Left ventricle myocardium superior (tissue), 1 donor: ENCODE measurements at regions not wholly inside any gene's neighbourhood (a gene's known extent, or its start where the extent isn't known, plus 50 kb on each side); places are given as distances from the start of the nearest gene placed in this dataset.
A peak's percentile ranks its signal among the peaks of the same experiment; 100 is the strongest.

ENCODE experiments used
- ATAC-seq: fragments of 200-7000 bp; cut with Tn5 transposase; one replicate; pipeline ENCODE4 v1.9.1; 2020; ENCODE audit warnings: mild to moderate bottlenecking, moderate library complexity
- DNase-seq: peaks from one replicate; pipeline ENCODE4 v3.0.0-alpha.2; 2020
- intact Hi-C: fragments of 100-400 bp; cut with micrococcal nuclease; formaldehyde crosslinking; loops from one replicate; pipeline ENCODE4 v1.11.0; 2022
- donor health status: DM: no; HTN: yes; CAD: no; lungs with severe emphysema.

DNA sequence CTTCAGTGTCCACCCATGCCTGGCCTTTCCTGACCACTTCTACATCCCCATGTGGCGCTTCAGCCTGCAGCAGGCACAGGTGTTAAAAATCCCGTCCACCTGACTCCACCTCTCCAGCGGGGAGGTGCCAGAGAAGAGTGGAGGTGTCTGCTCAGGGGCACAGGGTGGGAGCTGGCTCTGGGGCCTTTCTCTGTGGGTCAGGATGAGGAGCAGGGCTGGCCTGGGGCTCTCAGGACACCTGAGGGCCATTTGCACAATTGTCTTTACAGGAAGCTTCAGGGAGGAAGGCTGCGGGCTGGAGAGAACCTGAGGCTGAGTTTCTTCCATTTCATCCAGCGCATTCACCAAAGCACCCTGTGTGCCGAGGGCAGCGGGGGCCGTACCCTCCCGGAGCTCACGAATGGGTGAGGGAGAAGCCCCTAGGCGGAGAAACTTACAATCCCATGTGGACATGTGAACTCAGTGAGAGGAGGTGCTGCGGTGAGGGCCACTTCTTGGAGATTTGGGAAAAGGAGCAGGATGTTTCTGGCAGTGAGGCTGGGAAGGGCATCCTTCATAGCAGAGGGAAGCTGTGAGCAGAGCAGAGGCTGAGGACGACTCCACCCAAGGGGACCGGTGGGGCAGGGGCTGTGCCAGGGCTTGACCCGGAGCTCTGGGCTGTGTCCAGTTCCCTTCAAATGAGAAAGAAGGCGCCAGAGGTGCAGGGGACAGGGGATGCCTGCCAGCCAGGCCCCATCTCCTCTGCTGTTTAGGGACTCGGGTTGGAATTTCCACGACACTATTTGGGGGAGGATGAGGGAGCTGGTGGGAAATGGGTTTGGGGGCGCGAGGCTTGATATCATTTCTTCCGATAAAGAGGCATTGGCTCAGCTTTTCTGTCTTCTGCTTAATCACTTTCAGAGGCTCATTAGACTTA lies 155.2 kb upstream of the MYCN start:
- DNase-seq: no peak
- ATAC-seq: no peak
- intact Hi-C loops: no loop called here

DNA sequence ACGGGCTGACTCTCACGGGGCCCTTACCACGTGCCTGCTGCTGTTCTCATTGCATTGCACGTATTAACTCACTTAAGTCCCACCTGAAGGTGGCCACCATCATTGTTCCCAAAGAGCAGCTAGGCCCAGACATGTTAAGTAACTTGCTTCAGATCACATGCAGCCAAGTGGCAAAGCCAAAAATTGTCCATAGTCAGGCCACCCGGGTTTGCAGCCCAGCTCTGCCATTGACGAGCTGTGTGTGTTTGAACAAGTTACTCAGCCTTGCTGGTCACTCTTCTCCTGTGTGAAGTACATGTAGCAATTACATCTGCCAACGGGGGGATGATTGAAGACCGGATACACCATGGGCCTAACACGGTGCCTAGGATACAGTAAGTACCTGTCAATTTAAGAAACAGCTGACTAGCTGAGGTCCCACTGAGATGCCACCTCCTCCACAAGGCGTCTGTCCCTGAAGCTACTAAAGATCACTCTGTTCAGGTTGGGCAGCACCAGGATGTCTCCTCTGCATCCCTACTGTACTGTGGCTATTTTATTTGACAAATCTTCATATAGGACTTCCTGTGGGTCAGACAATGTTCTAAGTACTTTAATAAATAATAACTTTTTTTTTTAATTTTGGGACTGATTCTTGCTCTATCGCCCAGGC lies 154.2 kb upstream of the MYCN start:
- ATAC-seq: no peak
- intact Hi-C loops: no loop called here
- DNase-seq: no peak

DNA sequence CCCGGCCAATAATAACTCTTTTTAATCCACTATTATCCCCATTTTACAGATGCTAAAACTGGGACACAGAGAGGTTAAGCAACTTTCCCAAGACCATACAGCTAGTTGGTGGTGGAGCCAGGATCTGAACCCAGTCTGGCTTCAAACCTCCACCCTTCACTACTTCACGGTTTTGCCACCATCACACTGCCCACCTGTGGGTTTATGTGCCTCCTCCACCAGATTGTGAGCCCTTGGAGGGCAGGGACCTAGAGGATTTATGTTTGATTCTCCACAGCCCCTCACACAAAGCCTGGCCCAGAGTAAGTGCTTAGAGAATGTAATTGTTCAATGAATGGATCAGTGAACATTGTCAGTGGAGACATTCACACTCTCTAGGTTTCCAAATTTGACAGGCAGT lies 153.4 kb upstream of the MYCN start:
- ATAC-seq: no peak
- no peak for DNase-seq
- intact Hi-C loops: no loop called here

DNA sequence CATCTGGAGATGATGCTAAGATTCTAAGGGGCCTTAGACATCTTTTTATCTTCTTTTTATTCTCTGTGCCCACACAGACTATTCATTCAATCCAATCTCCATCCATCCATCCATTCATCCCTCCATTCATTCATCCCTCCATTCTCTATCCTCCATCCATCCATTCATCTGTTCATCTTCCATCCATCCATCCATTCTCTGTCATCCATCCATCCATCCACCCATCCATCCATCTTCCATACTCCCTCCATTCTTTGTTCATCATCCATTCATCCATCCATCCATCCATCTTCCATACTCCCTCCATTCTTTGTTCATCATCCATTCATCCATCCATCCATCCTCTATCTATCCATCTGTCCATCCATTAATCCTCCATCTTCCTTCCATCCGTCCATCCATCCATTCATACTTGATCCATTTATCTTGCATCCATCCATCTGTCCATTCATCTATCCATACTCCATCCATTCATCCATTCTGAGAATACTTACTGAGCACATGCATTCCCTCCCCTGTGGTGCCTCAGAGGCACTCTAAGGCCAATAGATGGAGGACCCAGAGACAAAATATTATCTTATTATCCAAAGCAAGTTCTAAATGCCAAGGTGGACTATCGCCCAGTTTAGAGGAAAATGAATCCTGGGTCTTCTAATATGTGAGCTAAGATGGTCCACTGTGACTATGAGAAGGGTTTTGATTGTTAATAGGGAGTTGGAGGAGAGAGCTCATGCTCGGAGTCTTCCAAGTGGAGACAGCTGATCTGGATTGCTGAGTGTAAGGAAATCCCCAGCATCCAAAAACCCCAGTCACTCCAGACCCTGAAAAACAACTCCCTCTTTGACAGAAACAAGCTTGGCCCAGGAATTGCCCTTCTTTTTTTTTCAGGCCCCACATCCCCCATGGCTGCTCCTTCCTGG lies 152.6 kb upstream of the MYCN start:
- ATAC-seq (no peak), DNase-seq (no peak)
- intact Hi-C loops: no loop called here

DNA sequence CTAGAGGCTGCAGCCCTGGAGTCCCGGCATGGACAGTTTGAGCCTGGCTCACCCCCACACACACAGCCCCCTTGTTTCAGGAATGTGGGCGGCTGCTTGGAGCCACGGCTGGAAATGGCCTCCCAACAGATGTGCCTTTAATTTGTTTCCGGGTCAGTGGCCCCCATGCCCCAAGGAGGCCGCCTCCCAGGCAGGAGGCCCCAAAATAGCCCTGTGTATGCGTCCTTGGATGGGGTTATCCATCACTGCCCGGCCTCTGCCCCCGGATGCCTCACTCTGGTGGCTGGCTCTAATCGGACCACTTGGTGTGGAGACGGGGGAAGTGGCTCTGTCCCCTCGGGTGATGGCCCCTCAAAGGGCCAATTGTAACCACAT lies 151.9 kb upstream of the MYCN start:
- DNase-seq: no peak
- ATAC-seq: no peak

DNA sequence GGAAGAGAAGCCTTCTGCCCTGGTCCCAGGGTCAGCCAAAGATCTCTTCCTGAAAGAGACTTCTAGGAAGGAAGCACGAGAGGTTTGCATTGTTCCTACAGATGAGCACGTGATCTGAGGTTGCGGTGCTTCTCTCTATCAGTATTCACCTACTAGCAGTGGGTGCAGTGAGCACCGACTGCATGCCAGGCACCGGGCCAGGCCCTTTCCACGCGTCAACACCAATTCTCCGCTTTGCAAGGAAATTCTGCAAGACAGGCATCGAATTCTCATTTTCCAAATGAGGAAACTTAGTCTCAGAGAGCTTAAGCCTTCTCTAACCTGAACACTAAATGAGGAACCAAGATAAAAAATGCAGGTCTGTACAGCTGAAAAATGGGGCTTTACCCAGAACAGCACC lies 151.5 kb upstream of the MYCN start:
- intact Hi-C loops: no loop called here
- no peak for DNase-seq
- ATAC-seq: no peak

More for the DNA sequence above, 151.9 kb upstream of the MYCN start:
- intact Hi-C loops: no loop called here

DNA sequence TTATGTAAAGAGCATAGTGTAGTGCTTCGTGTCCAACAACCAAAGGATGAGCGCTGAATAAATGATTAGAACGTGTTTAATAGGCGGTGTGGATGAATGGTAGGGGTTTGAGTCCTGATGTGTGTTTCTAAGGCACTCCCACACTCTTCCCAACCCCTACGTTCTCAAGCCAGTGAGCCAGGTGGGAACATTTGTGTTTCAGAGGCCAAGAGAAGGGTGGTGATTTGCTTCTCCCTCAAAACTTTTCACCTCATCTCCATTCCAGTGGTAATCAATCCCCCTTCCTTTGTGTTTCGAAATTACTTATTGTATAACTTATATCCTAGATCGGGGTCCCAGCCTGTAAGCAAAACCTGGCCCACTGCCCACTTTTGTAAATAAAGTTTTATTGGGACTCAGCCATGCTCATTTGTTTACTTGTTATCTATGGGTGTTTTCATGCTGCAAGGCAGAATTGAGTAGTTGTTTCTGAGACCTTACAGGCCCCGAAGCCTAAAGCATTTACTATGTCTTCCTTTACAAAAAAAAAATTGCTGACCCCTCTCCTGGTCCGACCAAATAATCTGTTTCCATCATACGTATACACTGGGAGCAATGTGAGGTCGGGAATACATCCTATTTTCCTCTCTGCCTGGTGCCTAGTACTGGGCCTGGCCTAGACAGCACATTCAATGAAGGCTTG lies 150.8 kb upstream of the MYCN start:
- ATAC-seq (no peak), DNase-seq (no peak)
- intact Hi-C loops: no loop called here

DNA sequence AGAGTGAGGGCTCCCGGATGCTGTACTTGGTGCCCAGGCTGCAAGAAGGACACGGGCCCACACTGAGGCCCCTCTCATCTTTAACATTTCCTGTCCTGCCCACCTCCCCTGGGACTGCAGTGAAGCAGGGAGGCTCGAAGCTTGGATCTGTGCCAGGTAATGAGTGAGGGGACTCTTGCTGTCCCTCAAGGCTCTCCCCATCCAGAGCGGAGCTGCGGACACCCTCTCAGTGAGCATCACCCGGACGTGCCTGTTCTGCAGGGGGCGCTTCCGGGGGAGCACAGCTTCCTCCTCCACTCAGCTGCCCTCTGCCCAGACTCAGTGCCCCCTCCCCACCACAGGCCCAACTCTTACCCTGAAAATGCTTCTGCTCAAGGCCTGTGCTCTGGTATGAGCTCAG lies 150.0 kb upstream of the MYCN start:
- DNase-seq: no peak
- intact Hi-C loops: no loop called here
- ATAC-seq: no peak

DNA sequence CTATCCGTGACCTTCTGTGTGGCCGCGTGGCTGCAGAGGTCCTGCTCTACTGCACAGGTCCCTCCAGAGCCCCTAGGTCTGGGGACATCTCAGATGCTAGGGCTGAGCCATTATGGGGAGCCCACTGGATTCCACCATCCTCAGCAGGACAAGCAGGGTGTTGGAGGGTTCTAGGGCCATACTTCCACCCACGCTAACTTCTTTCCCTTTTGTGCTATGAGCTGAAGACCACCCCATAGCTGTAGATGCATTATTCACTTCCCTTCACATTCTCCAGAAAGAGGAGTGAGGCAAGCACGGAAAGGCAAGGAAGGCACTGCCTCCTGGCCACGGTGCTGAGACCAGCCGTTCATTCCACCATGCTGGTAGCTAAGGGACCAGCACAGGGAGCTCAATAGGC lies 149.5 kb upstream of the MYCN start:
- intact Hi-C loops: no loop called here
- ATAC-seq: no peak
- DNase-seq: no peak

DNA sequence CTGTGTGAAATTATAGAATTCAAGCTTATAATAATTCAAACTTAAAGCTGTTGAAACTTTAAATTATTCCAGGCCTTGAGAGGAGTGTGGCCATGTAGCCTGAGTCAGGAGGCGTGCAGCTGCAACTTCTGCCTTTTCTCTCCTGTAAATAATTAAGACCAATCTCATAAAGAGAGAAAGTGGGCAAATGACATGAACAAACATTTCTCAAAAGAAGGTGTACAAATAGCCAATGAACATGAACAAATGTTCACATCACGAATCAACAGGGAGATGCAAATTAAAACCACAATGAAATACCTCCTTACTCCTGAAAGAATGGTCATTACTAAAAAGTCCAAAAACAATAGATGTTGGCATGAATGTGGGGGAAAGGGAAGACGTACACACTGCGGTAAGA lies 149.1 kb upstream of the MYCN start:
- intact Hi-C loops: no loop called here
- ATAC-seq (no peak), DNase-seq (no peak)

DNA sequence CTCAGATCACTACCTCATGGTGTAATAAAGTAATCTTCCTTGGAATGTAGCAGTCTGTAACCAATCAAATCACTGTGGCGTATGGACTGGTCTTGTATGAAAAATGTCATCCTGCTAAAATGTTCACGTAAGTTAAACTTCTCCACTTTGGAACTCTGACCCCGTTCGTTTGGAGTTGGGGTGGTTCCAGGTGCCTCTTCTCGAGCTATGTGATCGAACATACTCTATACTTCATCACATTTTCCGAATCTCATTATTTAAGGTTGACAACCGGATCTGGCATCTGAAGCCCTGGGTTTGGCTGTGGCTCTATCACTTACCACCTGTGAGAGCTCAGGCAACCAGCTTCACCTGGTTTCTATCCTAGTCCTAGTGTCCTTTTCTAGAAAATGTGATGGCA lies 148.0 kb upstream of the MYCN start:
- DNase-seq (no peak), ATAC-seq (no peak)
- intact Hi-C loops: no loop called here

DNA sequence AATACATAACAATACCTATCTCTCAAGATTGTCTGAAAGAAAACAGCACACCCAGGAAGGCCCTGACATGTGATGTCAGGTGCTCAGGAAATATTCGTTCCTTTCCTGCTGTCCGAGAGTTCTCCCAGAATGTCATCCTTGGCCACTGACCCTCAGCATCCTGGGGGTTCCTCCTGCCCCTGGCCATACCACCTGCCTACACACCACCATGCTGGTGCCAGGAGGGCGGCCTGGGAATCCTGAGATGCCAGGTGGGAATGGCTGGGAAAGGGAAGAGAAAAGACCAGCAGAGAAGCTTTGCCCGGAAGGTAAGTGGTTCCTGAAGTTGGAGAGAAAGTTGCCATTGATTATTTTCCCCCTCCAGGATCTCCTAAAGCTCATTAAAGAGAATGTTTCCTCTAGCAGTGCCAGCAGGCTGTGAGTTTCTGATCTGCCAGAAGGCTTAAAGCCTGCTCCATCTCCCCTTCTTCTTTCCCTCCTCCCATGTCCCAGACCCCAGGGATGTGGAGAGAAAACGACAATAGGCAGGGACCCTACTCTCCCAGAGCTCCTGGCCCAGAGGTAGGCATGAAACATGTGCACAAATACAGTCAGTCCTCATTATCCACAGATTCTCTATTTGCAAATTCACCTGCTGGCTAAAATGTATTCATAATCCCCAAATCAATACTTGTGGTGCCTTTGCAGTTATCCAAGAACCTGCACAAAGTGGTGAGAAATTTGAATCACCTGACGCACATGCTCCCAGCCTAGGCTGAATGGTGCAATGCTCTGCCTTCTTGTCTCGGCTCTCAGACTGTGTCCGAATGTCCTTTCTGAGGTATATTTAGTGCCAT lies 147.1 kb upstream of the MYCN start:
- ATAC-seq (no peak), DNase-seq (no peak)
- intact Hi-C loops: no loop called here

DNA sequence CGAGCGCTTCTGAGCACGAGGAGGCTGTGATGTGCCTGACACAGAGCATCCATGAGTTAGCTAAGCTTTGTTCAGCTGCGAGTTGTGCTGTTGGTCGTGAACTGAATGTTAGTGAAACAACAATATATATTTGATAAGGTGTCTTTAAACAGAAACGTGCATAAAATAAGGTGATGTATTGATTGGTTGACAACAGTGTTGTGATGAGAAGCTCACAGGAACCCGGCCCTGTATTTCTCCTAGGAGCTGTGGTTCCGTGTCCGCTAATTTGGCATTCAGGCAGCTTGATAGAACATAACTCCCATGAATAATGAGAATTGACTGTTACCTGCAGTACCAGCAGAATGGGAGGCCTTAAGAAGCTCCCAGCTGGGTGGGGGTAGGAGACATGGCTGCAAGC lies 146.4 kb upstream of the MYCN start:
- no peak for DNase-seq
- no peak for ATAC-seq
- intact Hi-C loops: no loop called here

DNA sequence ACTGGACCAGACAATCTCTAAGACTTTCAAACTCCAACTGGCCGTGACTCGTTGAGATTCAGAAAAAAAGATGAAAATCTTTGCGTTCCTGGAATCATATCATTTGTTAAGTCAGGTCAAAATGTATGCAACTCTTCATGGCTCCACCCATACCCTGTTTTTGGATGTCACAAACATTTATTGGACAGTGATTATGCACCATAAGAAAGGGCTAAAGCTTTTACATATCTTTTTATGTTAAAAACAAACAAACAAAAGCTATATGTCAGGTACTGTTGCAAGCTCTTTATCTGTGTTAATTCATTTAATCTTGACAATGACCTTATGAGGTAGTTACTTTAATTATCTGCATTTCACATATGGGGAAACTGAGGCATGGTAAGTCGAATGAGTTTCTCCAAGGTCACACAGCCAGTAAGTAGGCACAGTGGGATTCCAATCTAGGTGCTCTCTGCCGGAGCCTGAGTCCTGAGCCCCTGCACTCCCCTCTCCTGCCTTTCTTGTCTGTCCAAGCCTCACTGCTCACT lies 145.7 kb upstream of the MYCN start:
- ATAC-seq (no peak), DNase-seq (no peak)
- intact Hi-C loops: no loop called here

DNA sequence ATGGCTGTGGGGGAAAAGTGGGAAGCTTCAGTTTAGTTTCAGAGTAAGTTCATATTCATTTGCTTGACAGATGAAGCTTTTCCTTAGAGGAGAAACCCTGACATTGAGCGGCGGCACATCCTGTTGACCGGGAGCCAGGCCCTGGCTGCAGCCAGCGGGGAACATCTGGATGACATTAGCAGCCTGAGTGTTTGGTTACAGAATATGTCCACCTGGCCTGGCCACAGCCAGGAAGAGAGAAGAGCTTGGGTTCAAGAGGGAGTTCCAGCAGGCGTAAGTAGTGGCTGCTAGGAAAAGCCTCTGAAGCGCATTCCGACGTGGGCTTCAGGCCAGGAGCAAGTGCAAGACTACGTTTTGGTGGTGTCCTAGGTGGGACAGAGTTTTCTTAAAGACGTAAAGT lies 144.9 kb upstream of the MYCN start:
- ATAC-seq (peak; percentile 74), DNase-seq (peak; percentile 65)

DNA sequence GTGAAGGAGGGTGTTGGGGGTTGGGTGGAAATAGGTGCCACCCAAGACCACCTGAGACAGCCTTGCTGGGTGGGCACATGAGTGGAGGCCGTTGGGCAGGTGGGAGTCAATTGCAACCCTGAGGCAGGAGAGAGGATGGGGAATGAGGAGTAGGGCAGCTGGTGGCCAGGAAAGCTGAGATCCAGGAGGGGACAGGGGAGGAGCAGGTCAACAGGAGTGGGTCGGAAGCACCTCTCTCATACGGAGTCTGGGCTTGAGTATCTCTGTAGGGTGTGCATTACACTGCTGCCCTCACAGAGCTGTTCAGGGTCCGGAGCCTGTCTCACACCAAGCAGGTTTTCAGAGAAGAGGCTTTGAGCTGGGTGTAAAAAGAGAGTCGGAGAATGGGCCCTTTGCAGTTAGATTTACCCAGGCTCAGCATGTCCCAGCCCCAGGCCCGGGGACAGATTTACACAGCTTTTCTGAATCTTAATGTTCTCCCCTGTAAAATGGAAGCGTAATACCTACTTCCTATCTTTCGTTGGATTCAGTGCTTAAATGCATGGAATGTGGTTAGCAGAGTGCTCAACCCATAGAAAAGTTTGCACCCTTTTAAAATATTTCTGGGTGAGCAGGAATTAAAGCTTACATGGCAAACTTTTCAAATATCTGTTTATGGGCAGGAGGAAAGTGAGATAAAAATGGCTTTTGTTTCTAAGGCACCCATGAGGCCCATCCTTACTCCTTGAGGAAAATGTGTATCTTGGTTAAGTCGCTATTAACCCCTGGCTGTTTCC lies 144.0 kb upstream of the MYCN start:
- ATAC-seq (no peak), DNase-seq (no peak)
- intact Hi-C loops: no loop called here

More for the DNA sequence above, 144.9 kb upstream of the MYCN start:
- intact Hi-C loops: no loop called here

DNA sequence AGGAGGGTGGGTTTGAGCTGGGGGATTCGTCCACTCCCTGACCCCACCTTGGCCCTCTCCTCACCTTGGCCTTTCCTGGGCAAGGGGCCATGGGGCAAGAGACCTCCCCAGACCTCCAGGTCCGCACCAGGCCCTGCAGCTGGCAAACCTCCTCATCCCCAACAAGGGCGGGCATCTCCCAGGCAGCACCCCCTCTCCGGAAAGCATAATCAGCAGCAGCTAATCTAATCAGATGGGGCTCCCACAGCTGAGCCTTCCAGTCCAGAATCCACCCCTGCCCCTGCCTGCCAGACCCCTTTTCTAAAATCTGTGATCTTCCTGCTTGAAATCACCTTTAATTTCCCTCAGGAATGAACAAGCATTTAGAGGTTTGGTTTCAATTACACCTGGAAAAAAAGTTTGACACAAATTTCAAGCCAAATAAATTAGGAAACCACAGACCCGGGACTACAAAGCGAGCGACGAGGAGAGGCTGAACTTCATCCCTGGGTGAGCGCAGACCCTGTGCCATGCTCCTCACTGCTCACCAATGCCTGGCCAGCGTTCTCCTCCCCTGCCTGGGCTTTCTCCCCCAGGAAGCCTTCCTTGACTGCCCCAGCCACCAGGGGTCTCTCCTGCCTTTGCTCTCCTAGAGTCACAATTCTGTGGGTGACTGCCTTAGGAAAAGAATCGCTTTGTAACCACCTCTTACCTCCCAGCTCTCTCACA lies 143.0 kb upstream of the MYCN start:
- intact Hi-C loops: no loop called here
- DNase-seq (no peak), ATAC-seq (no peak)
